GM12892 (cell line): ENCODE measurements at regions not wholly inside any gene's neighbourhood (a gene's known extent, or its start where the extent isn't known, plus 50 kb on each side); places are given as distances from the start of the nearest gene placed in this dataset.

Experiments used
- DNase-seq: peaks from one replicate; pipeline ENCODE4 v3.0.0; 2011; ENCODE audit not compliant: insufficient read length
- FAIRE-seq: peaks from 2 replicates; lab custom pipeline; 2011; peaks lifted over from hg19 to GRCh38; lab: Jason Lieb, UNC
- POLR2A ChIP-seq: IDR thresholded peaks from 2 replicates; pipeline ENCODE4 v1.6.1; 2011; ENCODE audit warnings: low read depth, low read length, control low read depth
- POLR2AphosphoS5 ChIP-seq: IDR thresholded peaks from 2 replicates; pipeline ENCODE4 v1.6.1; 2011; ENCODE audit warnings: low read depth, low read length, control low read depth
- TAF1 ChIP-seq: IDR thresholded peaks from 2 replicates; pipeline ENCODE4 v1.6.1; 2011; ENCODE audit warnings: low read depth, mild to moderate bottlenecking, control low read depth, low read length, borderline replicate concordance

DNA sequence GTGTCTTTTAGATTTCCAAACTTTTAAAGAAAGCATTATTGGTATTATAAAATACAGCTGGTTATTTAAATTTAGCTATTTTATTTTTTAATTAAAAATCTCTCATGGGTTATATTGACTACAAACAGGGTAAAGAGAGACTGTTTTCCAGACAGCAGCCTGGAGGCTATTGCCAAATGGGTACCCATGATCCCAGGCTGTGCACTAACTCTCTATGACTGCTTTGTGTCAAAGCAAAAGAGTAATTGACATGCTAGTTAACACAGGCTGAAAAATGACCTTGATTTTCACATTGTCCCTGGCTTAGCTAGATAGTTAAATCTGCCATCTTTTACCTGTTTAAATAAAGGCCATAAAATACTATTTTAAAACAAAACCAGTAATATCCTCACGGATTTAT lies 589.7 kb downstream of the ANXA1 start:
- FAIRE-seq = no peak
- DNase-seq = no peak
- TF ChIP-seq POLR2A (no peak), TAF1 (no peak), POLR2AphosphoS5 (no peak)

DNA sequence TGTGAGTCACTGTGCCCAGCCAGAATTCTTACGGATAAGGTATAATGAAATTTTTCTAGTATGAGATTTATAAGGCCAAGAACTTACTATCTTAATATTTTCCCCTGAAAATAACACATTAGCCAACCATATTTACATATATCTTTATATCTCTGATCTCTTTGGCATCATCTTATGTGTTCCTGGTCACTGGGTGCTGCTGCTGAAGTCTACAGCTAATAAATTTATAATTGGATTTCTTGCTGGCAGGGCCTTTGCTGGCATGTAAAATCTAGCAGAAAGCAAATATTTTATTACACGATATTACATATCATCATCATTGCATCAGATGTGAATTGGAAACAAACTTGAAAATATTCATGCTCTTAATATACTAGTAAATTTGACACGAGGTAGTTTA lies 590.7 kb downstream of the ANXA1 start:
- FAIRE-seq (no peak), DNase-seq (no peak)
- TF ChIP-seq TAF1 = no peak
- no peak for TF ChIP-seq POLR2AphosphoS5
- no peak for TF ChIP-seq POLR2A

GRCh38 chr9:73743826-73744225 lies 592.2 kb downstream of the ANXA1 start:
- no peak for DNase-seq
- no peak for FAIRE-seq
- TF ChIP-seq POLR2A = no peak
- TF ChIP-seq POLR2AphosphoS5 = no peak
- no peak for TF ChIP-seq TAF1

- TF ChIP-seq POLR2A = no peak
- no peak for TF ChIP-seq POLR2AphosphoS5
- no peak for TF ChIP-seq TAF1
- DNase-seq = no peak
- no peak for FAIRE-seq
These were observed 593.9 kb downstream of the ANXA1 start for GRCh38 chr9:73745598-73745997.

DNA sequence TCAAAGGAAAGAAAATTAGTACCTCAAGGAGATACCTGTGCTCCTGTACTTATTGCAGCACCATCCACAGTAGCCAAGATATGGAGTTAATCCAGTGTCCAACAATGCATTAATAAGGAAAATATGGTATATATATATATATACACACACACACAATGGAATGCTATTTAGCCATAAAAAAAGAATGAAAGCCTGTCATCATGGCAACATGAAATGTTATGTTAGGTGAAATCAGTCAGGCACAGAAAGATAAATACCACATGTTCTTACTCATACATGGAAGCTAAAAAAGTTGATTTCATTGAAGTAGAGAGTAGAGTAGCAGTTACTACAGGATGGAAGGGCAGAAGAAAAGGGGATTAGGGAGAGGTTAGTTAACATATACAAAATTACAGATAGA lies 601.5 kb downstream of the ANXA1 start:
- DNase-seq (no peak), FAIRE-seq (no peak)
- TF ChIP-seq POLR2AphosphoS5 (no peak), POLR2A (no peak)

DNA sequence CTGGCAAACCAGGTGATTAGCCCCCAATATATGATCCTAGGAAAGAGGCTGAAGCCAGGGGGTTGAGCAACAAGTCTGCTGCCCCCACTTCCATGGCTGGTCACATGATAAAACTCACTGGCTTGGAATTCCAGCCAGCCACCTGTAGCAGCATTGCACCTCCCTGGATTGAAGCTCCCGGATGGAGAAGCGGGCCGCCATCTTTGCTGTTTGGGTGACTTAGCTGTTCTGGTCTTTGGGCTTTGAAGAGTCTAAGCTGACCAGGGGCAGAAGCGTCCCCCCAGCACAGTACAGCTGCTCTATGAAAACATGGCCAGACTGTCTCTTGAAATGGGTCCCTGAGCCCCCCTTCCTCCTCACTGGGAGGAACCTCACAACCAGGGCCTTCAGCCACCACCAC lies 610.2 kb downstream of the ANXA1 start:
- no peak for DNase-seq
- no peak for TF ChIP-seq POLR2A
- TF ChIP-seq TAF1 = no peak
- TF ChIP-seq POLR2AphosphoS5 = no peak
- FAIRE-seq = no peak

GRCh38 chr9:73773896-73774295 lies 622.2 kb downstream of the ANXA1 start:
- FAIRE-seq = no peak
- TF ChIP-seq POLR2A = no peak
- no peak for TF ChIP-seq POLR2AphosphoS5
- TF ChIP-seq TAF1 = no peak

GRCh38 chr9:73775757-73776156 lies 624.1 kb downstream of the ANXA1 start:
- DNase-seq (no peak), FAIRE-seq (no peak)

More at GRCh38 chr9:73773896-73774295, 622.2 kb downstream of the ANXA1 start:
- no peak for DNase-seq

GRCh38 chr9:73780916-73781315 lies 629.3 kb downstream of the ANXA1 start:
- TF ChIP-seq POLR2AphosphoS5 (no peak), POLR2A (no peak), TAF1 (no peak)
- DNase-seq = no peak
- FAIRE-seq = no peak

More at GRCh38 chr9:73775757-73776156, 624.1 kb downstream of the ANXA1 start:
- TF ChIP-seq TAF1 = no peak
- no peak for TF ChIP-seq POLR2AphosphoS5
- no peak for TF ChIP-seq POLR2A

DNA sequence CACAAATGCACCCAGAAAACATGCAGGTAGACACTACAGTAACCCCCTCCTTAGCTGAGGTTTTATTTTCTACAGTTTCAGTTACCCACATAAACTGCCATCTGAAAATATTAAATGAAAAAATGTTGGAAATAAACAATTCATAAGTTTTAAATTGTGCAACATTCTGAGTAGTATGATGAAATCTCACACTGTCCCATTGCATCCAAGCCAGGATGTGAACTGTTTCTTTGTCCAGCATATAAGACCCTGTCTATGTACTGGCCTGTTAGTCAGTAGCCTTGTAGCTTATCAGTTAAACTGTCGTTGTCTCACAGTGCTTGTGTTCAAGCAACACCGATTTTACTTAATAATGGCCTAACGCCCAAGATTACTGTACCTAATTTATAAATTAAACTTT lies 630.5 kb downstream of the ANXA1 start:
- FAIRE-seq (no peak), DNase-seq (no peak)
- TF ChIP-seq POLR2A (no peak), TAF1 (no peak), POLR2AphosphoS5 (no peak)

GRCh38 chr9:73799446-73799845 lies 647.8 kb downstream of the ANXA1 start:
- FAIRE-seq (no peak), DNase-seq (no peak)
- TF ChIP-seq TAF1 = no peak
- TF ChIP-seq POLR2AphosphoS5 = no peak
- no peak for TF ChIP-seq POLR2A

GRCh38 chr9:73805111-73805510 lies 653.4 kb downstream of the ANXA1 start:
- TF ChIP-seq POLR2A (no peak), POLR2AphosphoS5 (no peak), TAF1 (no peak)
- DNase-seq (no peak), FAIRE-seq (no peak)

GRCh38 chr9:73805853-73806458 lies 654.3 kb downstream of the ANXA1 start:
- FAIRE-seq = no peak
- no peak for DNase-seq
- TF ChIP-seq POLR2A = no peak
- no peak for TF ChIP-seq TAF1
- TF ChIP-seq POLR2AphosphoS5 = no peak
